Erythroblast (primary cell): ENCODE measurements at regions not wholly inside any gene's neighbourhood (a gene's known extent, or its start where the extent isn't known, plus 50 kb on each side); places are given as distances from the start of the nearest gene placed in this dataset.
"Not testable (repeated sequence)": the region's sequence is repeated elsewhere in the genome, so short reads cannot be mapped to it uniquely, and the experiment has no call there.

Source experiments
- DNase-seq, 2 experiments: peaks; one replicate each; lab custom pipeline; 2025; lab: John Stamatoyannopoulos, UW
- GATA1 ChIP-seq: IDR thresholded peaks from 2 replicates; pipeline ENCODE4 v1.6.1; 2011; ENCODE audit warnings: low read depth, mild to moderate bottlenecking, control low read depth, low read length, moderate library complexity
- POLR2A ChIP-seq: IDR thresholded peaks from 2 replicates; pipeline ENCODE4 v1.6.1; 2011; ENCODE audit warnings: mild to moderate bottlenecking, low read length

DNA sequence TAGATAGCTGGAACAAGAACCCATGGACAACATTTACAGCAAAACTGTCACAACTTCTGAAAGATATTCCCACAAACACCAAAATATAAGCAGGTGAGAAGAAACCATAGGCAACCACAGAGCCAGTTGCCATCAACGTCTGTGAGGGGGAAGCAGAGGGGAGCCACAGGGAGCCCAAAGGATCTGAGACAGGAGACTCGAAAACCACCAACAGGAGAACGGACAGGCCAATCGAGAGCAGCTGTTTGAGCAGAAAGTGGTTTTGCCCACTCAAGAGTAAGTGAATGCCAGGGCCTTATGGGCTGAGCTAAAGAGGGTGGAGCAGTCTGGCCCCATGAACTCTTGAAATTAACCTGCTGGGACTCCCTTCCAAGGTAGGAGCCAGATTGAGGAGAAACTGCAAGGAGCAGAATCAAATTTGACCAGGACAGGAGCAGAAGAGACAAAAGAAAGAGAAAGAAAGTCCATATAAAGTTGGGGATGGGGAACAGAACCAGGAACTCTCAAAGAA, 195.4 kb downstream of the ANKRD60 start:
- TF ChIP-seq POLR2A (no peak), GATA1 (no peak)
- DNase-seq: no peak

DNA sequence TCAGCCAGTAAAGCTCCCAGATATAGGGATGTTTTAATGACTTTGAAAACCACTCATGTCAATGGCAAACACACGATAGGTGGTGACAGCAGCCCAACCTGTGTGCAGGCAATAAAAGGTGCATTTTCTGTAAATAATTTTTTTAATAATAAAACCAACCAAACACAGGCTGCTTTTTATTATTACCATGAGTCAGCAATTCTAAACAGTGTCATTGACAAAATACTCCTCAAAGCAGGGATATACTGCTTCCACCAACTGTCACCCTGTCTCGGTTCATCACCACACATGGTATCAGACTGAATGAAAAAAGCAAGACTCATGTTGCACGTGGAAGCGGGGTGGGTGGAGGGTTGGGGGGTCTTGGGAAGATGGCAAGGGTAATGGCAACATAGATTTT, 195.9 kb downstream of the ANKRD60 start:
- DNase-seq: no peak
- TF ChIP-seq POLR2A (no peak), GATA1 (no peak)

DNA sequence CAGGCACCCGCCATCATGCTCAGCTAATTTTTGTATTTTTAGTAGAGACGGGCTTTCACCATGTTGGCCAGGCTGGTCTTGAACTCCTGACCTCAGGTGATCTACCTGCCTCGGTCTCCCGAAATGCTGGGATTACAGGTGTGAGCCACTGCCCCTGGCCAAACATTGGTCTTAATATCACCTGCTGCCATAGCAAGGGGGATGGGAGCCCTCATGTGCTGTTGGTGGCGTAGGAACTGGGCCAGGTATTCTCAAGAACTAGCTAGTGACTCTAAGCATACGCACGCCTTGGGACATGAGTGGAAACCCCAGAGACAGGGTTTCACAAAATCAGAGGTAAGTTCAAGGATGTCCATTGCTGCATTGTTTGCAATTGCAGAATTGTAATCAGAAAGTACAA, 197.1 kb downstream of the ANKRD60 start:
- DNase-seq: not testable (repeated sequence)

DNA sequence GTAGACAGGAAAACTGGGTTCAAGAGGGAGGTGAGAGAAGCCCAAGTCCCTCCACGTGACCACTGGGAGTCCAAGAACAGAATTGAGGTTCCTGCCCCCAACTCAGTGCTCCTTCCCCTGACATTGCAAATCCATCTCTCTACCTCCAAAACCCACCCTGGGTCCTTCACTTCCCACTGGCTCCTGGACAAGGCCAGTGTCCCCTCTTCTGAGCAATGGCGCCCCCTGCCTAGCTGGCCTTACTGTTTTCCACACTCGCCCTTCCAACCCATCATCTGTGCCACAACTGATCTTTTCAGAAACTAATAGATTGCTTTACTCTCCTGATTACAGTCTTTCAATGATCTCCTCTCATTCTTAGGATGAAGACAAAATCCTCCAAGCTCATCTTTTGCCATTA, 200.3 kb downstream of the ANKRD60 start:
- TF ChIP-seq GATA1 (no peak), POLR2A (no peak)
- DNase-seq: peak in 1 of 2 experiments; percentile 1

DNA sequence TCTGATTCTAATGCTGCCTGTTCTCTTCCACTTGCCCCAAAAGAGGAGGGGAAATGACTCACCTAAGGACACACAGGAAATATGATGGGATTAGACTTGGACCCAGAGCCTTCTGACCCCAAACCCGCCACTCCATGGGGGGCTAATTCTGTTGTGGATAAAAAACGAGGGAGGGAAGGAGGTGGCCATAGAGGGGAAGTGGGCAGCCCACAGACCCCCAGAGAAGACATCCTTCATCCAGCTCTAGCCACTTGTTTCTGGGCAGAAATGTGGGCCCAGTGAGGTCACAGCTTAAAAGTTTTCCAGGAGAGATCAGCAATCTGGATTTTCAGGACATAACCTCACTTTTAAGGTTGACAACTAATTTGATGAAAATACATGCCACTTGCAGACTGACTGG, 202.1 kb downstream of the ANKRD60 start:
- TF ChIP-seq POLR2A (no peak), GATA1 (no peak)
- DNase-seq: no peak

DNA sequence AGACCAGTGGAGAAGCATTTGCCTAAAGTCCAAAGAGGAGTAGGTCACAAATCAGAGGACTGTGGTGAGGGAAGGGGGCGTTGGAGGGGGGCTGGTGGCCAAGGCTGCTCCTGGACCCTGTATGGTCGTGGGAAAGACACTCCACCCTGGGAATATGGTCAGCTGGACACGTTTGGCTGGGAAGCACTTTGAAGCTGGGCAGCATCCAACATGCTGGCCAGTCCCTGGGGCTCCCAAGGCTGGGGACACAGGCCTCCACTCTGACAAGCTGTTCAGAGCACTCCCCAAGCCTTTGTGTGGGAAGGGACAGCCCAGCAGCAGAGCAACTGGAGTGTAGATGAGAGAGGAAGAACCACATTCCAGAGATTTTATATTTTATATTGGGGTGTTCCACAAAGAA, 203.2 kb downstream of the ANKRD60 start:
- no peak for DNase-seq
- no peak for TF ChIP-seq GATA1
- no peak for TF ChIP-seq POLR2A

DNA sequence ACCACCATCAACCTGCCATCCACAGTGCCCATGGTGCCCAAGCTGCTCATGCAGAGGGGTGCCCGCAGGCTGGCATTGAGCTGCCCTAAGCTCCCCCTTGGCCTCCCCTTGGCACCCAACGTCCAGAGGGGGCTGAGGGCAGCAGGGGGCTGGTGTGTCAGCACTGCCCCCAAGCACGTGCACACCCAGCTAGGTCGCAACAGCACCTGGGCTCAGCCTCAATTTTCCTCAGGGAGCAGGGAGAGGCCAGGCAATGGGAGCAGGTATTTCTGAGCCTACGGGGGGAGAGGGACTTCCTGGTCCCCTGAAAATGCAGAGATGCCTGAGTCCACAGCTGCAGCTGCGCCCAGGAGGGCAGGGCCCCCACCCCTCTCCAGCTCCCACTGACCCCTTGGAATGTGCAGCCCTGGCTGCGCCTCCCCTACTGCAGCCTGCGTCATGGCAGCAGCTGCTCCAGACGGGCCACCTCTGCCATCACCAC, 204.2 kb downstream of the ANKRD60 start:
- no peak for DNase-seq
- no peak for TF ChIP-seq GATA1
- TF ChIP-seq POLR2A: no peak

DNA sequence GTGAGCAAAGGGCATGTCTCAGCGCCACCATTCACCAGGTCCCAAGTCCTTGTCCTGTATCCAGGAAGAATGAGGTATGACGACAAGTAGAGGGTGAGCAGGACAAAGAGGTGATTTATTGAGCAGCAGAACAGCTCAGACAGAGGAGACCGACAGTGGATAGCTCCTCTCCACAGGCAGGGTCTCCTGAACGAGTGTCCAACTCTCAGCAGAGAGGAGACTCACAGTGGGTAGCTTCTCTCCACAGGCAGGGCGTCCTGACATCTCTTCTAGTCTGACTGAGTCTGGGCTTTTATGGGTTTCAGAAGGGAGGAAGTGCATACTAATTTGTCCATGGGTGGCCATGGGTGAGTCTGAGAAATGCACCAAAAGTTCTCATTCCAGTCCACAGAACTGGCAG, 204.7 kb downstream of the ANKRD60 start:
- DNase-seq: no peak
- no peak for TF ChIP-seq POLR2A
- no peak for TF ChIP-seq GATA1

DNA sequence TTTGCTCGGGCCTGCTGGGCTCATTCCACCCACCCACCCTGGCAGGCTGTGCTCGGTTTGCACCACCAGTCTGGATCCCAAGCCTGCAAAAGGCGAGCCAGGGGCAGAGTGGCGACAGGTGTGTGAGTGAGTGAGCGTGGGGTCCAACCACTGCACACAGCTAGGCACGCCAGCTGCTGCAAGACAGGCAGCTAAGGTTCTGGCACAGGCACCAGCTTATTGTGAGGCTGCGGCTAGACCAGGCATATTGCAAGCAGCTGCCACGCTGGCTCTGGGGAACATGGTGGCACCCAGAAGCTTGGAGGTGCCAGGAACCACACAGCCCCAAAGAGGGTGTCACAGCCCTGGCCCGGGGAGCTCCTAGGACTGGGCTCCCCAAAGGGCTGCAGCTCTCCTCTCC, 205.1 kb downstream of the ANKRD60 start:
- TF ChIP-seq GATA1 (no peak), POLR2A (no peak)
- DNase-seq: no peak

DNA sequence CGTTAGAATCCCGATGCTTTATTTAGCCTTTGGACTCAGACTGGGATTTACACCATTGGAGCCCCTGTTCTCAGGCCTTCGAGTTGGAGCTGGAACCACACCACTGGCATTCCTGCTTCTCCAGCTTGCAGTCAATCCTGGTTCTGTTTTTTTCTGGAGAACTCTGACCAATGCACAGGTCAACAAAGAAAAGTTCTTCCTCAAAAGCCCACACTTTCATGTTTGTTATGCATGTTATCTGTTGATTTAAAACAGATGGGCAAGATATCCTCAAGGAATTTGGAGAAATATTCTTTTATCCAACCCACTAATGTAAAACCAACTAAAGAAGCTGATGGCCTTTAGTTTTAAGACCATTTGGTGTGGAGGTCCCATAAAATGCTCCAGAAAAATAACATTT, 205.7 kb downstream of the ANKRD60 start:
- no peak for DNase-seq
- no peak for TF ChIP-seq POLR2A
- no peak for TF ChIP-seq GATA1

DNA sequence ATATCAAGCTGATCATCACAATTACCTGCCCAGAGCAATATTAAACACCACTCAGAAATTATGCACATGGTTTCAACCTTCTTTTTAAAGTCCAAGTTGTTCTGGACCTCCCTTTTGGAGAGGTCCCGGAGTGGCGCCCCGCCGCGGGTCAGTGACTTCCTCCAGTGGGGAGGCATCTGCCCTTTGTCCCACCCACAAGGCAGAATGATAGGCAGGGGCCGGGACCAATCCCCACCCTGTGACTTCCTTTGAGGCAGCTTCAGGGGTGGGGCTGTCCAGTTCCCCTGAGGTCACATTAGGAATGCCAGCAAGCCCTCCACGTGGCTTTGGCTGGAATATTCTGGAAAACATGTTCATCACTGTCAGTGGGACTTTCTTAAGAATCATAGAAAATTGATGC, 207.0 kb downstream of the ANKRD60 start:
- TF ChIP-seq GATA1: no peak
- TF ChIP-seq POLR2A: no peak
- peak in 1 of 2 experiments; percentile 11 for DNase-seq

DNA sequence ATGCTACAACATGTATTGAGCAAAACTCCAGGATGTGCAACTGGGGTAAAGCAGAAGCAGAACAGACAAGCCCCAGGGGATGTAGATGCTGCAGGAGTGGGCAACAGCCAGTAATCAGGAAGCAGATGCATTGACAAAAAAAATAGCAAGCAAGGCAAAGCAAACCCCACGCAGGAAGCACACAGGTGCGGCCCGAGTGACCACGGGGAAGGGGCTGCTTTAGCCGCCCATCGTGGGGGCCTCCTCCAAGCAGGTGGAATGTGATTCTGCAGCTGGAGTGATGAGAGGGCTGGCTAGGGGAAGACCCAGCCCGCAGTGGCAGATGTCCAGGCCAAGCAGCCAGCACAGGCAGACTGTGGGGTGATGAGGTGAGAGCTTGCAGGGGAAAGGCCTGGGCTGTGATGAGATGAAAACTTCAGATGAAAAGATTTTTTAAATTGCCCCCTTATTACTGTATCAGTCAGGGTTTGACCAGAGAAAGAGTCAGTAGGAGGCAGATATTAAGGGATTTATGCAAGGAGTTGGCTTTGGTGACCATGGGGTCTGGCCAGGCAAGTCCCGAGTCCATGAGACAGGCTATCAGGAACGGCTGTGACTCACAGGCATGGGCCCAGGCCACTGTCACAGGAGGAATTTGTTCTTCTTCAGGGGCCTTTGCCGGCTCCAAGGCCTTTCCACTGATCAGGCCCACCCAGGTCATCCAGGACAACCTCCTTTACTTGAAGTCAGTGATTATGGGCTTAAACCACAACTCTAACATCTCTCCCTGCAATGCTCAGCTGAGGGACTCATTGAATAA, 207.6 kb downstream of the ANKRD60 start:
- DNase-seq: no peak
- no peak for TF ChIP-seq POLR2A
- no peak for TF ChIP-seq GATA1

DNA sequence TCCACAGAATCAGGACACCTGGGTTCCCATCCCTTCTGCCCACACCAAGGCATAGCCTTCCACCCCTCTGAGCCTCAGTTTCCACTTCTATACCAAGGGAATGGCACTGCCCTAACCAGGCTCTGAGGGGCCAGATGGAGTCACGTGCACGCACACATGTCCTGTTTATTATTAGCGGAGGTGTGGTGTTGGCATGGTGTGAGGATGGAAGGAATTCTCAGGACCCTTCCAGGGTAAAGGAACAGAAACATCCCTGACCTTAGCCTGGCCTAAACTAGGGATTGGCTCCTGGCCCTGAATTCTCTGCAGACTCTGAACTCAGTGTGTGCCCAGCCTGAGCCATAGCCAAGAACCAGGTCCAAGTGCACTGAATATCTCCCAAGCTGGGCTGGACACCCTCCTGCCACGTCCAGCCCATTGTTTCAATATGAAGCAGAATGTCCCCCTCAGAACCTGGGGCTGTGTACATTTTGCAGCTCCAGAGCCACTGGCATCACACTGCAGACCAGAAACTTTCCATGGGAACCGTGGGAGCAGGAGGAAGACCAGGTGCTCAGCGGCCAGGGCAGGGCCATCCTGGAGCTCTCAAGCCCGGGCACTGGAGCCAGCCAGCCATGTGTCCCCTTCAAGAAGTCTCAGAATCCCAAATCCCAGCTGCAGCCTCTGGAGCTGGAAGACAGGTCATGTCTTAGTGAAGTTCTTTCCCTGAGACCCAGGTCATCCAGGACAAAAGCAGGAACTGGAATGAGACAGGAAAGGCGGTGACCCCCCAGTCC, 208.4 kb downstream of the ANKRD60 start:
- no peak for DNase-seq
- TF ChIP-seq POLR2A (no peak), GATA1 (no peak)
